HepG2 (cell line): ENCODE measurements at regions not wholly inside any gene's neighbourhood (a gene's known extent, or its start where the extent isn't known, plus 50 kb on each side); places are given as distances from the start of the nearest gene placed in this dataset.

Experiments
- BHLHE40 ChIP-seq: IDR thresholded peaks from 2 replicates; pipeline ENCODE4 v1.6.1; 2011; ENCODE audit warnings: low read length, improper control_type of control experiment
- CCDC6 ChIP-seq: sonication (generic); formaldehyde crosslinking; IDR thresholded peaks from 2 replicates; pipeline ENCODE4 v1.8.1; 2022; ENCODE audit warnings: mild to moderate bottlenecking, missing genetic modification reagents, moderate library complexity
- CTCF ChIP-seq: sonication (generic); formaldehyde crosslinking; IDR thresholded peaks from 2 replicates; pipeline ENCODE4 v1.5.0; 2020; ENCODE audit warnings: mild to moderate bottlenecking, missing genetic modification reagents, moderate library complexity
- FOSL1 ChIP-seq: sonication (generic); formaldehyde crosslinking; IDR thresholded peaks from 2 replicates; pipeline ENCODE4 v1.9.0; 2021; ENCODE audit warnings: missing genetic modification reagents, borderline replicate concordance
- MAZ ChIP-seq, 2 experiments: sonication (generic) in 1 of 2; formaldehyde crosslinking in 1 of 2; IDR thresholded peaks; 2 replicates each; pipeline versions ENCODE4 v1.5.0 to v1.6.1; 2012 to 2020; ENCODE audit warnings: low read depth in 2 of 2, mild to moderate bottlenecking in 2 of 2, borderline replicate concordance in 1 of 2, improper control_type of control experiment in 1 of 2, low read length in 1 of 2, missing genetic modification reagents in 1 of 2, moderate library complexity in 1 of 2
- NKX3-1 ChIP-seq: sonication (generic); formaldehyde crosslinking; IDR thresholded peaks from 2 replicates; pipeline ENCODE4 v1.5.0; 2020; ENCODE audit warnings: missing genetic modification reagents
- SETDB1 ChIP-seq: sonication (generic); formaldehyde crosslinking; IDR thresholded peaks from 2 replicates; pipeline ENCODE4 v1.5.1; 2020; ENCODE audit warnings: missing genetic modification reagents, mild to moderate bottlenecking, borderline replicate concordance
- SMC3 ChIP-seq: IDR thresholded peaks from 2 replicates; pipeline ENCODE4 v1.6.1; 2011; ENCODE audit warnings: low read length, improper control_type of control experiment
- XBP1 ChIP-seq: sonication (generic); formaldehyde crosslinking; IDR thresholded peaks from 2 replicates; pipeline ENCODE4 v1.5.0; 2020; ENCODE audit warnings: missing genetic modification reagents

GRCh38 chr3:82022836-82023235 lies 261.4 kb upstream of the GBE1 start:
- TF ChIP-seq FOSL1 = no peak
- TF ChIP-seq SMC3 = no peak
- no peak for TF ChIP-seq NKX3-1 (CRISPR knock-in tag)
- TF ChIP-seq MAZ (IDR thresholded peaks at IDR 0.05; ENCODE audit: borderline replicate concordance, low read depth, low read length) = no peak
- TF ChIP-seq MAZ (CRISPR knock-in tag; IDR thresholded peaks at IDR 0.05; ENCODE audit: low read depth) = no peak
- no peak for TF ChIP-seq CCDC6 (CRISPR knock-in tag)
- TF ChIP-seq CTCF (CRISPR knock-in tag) = no peak
- TF ChIP-seq XBP1 = no peak
- no peak for TF ChIP-seq BHLHE40
- TF ChIP-seq SETDB1 (CRISPR knock-in tag) = no peak
